ENCODE measurements at regions not wholly inside any gene's neighbourhood (a gene's known extent, or its start where the extent isn't known, plus 50 kb on each side); places are given as distances from the start of the nearest gene placed in this dataset.
A peak's percentile ranks its signal among the peaks of the same experiment; 100 is the strongest.
"Not testable (repeated sequence)": the region's sequence is repeated elsewhere in the genome, so short reads cannot be mapped to it uniquely, and the experiment has no call there.

GRCh38 chr9:97179616-97180015, 127.8 kb upstream of the CCDC180 start:
- no peak for DNase-seq (ENCODE audit: low read depth)

GRCh38 chr9:97176206-97176605, 131.3 kb upstream of the CCDC180 start:
- no peak for DNase-seq (ENCODE audit: low read depth)

- not testable (repeated sequence) for DNase-seq (ENCODE audit: low read depth)
These were observed 129.2 kb upstream of the CTSV start for GRCh38 chr9:97168174-97168573.

- not testable (repeated sequence) for DNase-seq (ENCODE audit: low read depth)
These were observed 127.7 kb upstream of the CTSV start for GRCh38 chr9:97166496-97167138.

GRCh38 chr9:97160255-97160654, 121.3 kb upstream of the CTSV start:
- no peak for DNase-seq (ENCODE audit: low read depth)

GRCh38 chr9:97158722-97159121, 119.8 kb upstream of the CTSV start:
- DNase-seq (ENCODE audit: low read depth): not testable (repeated sequence)

GRCh38 chr9:97155441-97155840, 116.5 kb upstream of the CTSV start:
- not testable (repeated sequence) for DNase-seq (ENCODE audit: low read depth)

GRCh38 chr9:97153967-97154366, 115.0 kb upstream of the CTSV start:
- DNase-seq (ENCODE audit: low read depth): no peak

GRCh38 chr9:97153160-97153559, 114.2 kb upstream of the CTSV start:
- not testable (repeated sequence) for DNase-seq (ENCODE audit: low read depth)

GRCh38 chr9:97150471-97150870, 111.5 kb upstream of the CTSV start:
- not testable (repeated sequence) for DNase-seq (ENCODE audit: low read depth)

GRCh38 chr9:97148428-97148827, 109.5 kb upstream of the CTSV start:
- not testable (repeated sequence) for DNase-seq (ENCODE audit: low read depth)

GRCh38 chr9:97145680-97146079, 106.7 kb upstream of the CTSV start:
- not testable (repeated sequence) for DNase-seq (ENCODE audit: low read depth)

- DNase-seq (ENCODE audit: low read depth): no peak
These were observed 101.6 kb upstream of the CTSV start for GRCh38 chr9:97140566-97140965.

- DNase-seq (ENCODE audit: low read depth): no peak
These were observed 97.5 kb upstream of the CTSV start for GRCh38 chr9:97136421-97136820.

- DNase-seq (ENCODE audit: low read depth): not testable (repeated sequence)
These were observed 95.0 kb upstream of the CTSV start for GRCh38 chr9:97133966-97134365.

GRCh38 chr9:97132865-97133264, 93.9 kb upstream of the CTSV start:
- no peak for DNase-seq (ENCODE audit: low read depth)

GRCh38 chr9:97130864-97131263, 91.9 kb upstream of the CTSV start:
- DNase-seq (ENCODE audit: low read depth): not testable (repeated sequence)

GRCh38 chr9:97130387-97130786, 91.4 kb upstream of the CTSV start:
- DNase-seq (ENCODE audit: low read depth): not testable (repeated sequence)

GRCh38 chr9:97128919-97129318, 90.0 kb upstream of the CTSV start:
- no peak for DNase-seq (ENCODE audit: low read depth)

GRCh38 chr9:97124256-97124655, 85.3 kb upstream of the CTSV start:
- no peak for DNase-seq (ENCODE audit: low read depth)

- DNase-seq (ENCODE audit: low read depth): no peak
These were observed 71.8 kb upstream of the CTSV start for GRCh38 chr9:97110696-97111095.

- DNase-seq (ENCODE audit: low read depth): peak; percentile 4
These were observed 70.4 kb upstream of the CTSV start for GRCh38 chr9:97109194-97109811.

- not testable (repeated sequence) for DNase-seq (ENCODE audit: low read depth)
These were observed 66.3 kb upstream of the CTSV start for GRCh38 chr9:97105220-97105619.

Measured in non-pigmented ciliary epithelial cell (primary cell).